ENCODE measurements at regions not wholly inside any gene's neighbourhood (a gene's known extent, or its start where the extent isn't known, plus 50 kb on each side); places are given as distances from the start of the nearest gene placed in this dataset.
"Not testable (repeated sequence)": the region's sequence is repeated elsewhere in the genome, so short reads cannot be mapped to it uniquely, and the experiment has no call there.

GRCh38 chr5:172548981-172549687, 91.9 kb upstream of the NEURL1B start:
- no peak for DNase-seq

GRCh38 chr5:172548311-172548731, 92.7 kb upstream of the NEURL1B start:
- DNase-seq = peak in 16 of 51 donors; percentile 9 to 55 (median 30)

GRCh38 chr5:172546196-172546595, 91.9 kb upstream of the SH3PXD2B start:
- no peak for DNase-seq

- no peak for DNase-seq
Measured at GRCh38 chr5:172545291-172545801, 91.0 kb upstream of the SH3PXD2B start.

GRCh38 chr5:172544371-172545095, 90.2 kb upstream of the SH3PXD2B start:
- peak in 1 of 51 donors; percentile 4 for DNase-seq

- DNase-seq = no peak
Measured at GRCh38 chr5:172543484-172544298, 89.4 kb upstream of the SH3PXD2B start.

- no peak for DNase-seq
Measured at GRCh38 chr5:172542651-172543131, 88.4 kb upstream of the SH3PXD2B start.

GRCh38 chr5:172541773-172542136, 87.4 kb upstream of the SH3PXD2B start:
- DNase-seq = no peak

- DNase-seq = no peak
Measured at GRCh38 chr5:172541099-172541772, 86.9 kb upstream of the SH3PXD2B start.

GRCh38 chr5:172540099-172540870, 86.0 kb upstream of the SH3PXD2B start:
- no peak for DNase-seq

- no peak for DNase-seq
Measured at GRCh38 chr5:172535108-172535445, 80.8 kb upstream of the SH3PXD2B start.

- no peak for DNase-seq
Measured at GRCh38 chr5:172534229-172535107, 80.1 kb upstream of the SH3PXD2B start.

- DNase-seq = peak in 1 of 51 donors; percentile 23
Measured at GRCh38 chr5:172533399-172534228, 79.3 kb upstream of the SH3PXD2B start.

GRCh38 chr5:172533058-172533398, 78.7 kb upstream of the SH3PXD2B start:
- no peak for DNase-seq

- DNase-seq = not testable (repeated sequence)
Measured at GRCh38 chr5:172532439-172532838, 78.1 kb upstream of the SH3PXD2B start.

- DNase-seq = no peak
Measured at GRCh38 chr5:172531704-172532026, 77.3 kb upstream of the SH3PXD2B start.

- DNase-seq = no peak
Measured at GRCh38 chr5:172530878-172531703, 76.8 kb upstream of the SH3PXD2B start.

- no peak for DNase-seq
Measured at GRCh38 chr5:172530406-172530805, 76.1 kb upstream of the SH3PXD2B start.

Measured in hypothalamus (tissue), 51 donors.